GM12865 (cell line): ENCODE measurements at regions not wholly inside any gene's neighbourhood (a gene's known extent, or its start where the extent isn't known, plus 50 kb on each side); places are given as distances from the start of the nearest gene placed in this dataset.

ENCODE experiments used
- DNase-seq: peaks from one replicate; pipeline ENCODE4 v3.0.0; 2010; ENCODE audit warnings: low read depth
- H3K4me3 ChIP-seq: 2 replicates; pipeline ENCODE4 v1.5.1; 2011; ENCODE audit warnings: mild to moderate bottlenecking, low read depth, low read length, control low read depth
- CTCF ChIP-seq: IDR thresholded peaks from 2 replicates; pipeline ENCODE4 v1.5.1; 2011; ENCODE audit warnings: low read length, control low read depth, low read depth, inconsistent platforms; ENCODE audit not compliant: insufficient read depth; ENCODE audit errors: missing control alignments

- no peak overlapping the region for H3K4me3 ChIP-seq
- DNase-seq, result no peak
- TF ChIP-seq CTCF, result no peak
Observed at GRCh38 chr18:77910347-77910746, 660.7 kb downstream of the GALR1 start.

- DNase-seq, result no peak
- TF ChIP-seq CTCF, result no peak
- H3K4me3 ChIP-seq, result no peak overlapping the region
Observed at GRCh38 chr18:77911971-77912605, 662.4 kb downstream of the GALR1 start.

GRCh38 chr18:77918730-77919129, 669.1 kb downstream of the GALR1 start:
- no peak overlapping the region for H3K4me3 ChIP-seq
- no peak for TF ChIP-seq CTCF
- DNase-seq, result no peak

GRCh38 chr18:77919923-77920322, 670.3 kb downstream of the GALR1 start:
- no peak for TF ChIP-seq CTCF
- no peak for DNase-seq
- H3K4me3 ChIP-seq, result no peak overlapping the region

GRCh38 chr18:77935342-77935741, 685.7 kb downstream of the GALR1 start:
- no peak for TF ChIP-seq CTCF
- no peak for DNase-seq
- H3K4me3 ChIP-seq, result no peak overlapping the region

- no peak for DNase-seq
- no peak for TF ChIP-seq CTCF
- H3K4me3 ChIP-seq, result no peak overlapping the region
Observed at GRCh38 chr18:77940566-77940965, 690.9 kb downstream of the GALR1 start.

- H3K4me3 ChIP-seq, result no peak overlapping the region
Observed at GRCh38 chr18:77944533-77944932, 694.9 kb downstream of the GALR1 start.

More at GRCh38 chr18:77944533-77944932, 694.9 kb downstream of the GALR1 start:
- TF ChIP-seq CTCF, result no peak
- no peak for DNase-seq
